Fibroblast of mammary gland (primary cell): ENCODE measurements at regions not wholly inside any gene's neighbourhood (a gene's known extent, or its start where the extent isn't known, plus 50 kb on each side); places are given as distances from the start of the nearest gene placed in this dataset.

Experiments used
- DNase-seq: peaks from one replicate; pipeline ENCODE4 v3.0.0-alpha.2; 2010; ENCODE audit warnings: low read depth
- H3K4me3 ChIP-seq: 2 replicates; pipeline ENCODE4 v1.5.1; 2011; ENCODE audit warnings: low read depth, mild to moderate bottlenecking, low read length, moderate library complexity; ENCODE audit not compliant: control insufficient read depth
- CTCF ChIP-seq: conservative IDR thresholded peaks from 2 replicates; pipeline ENCODE4 v1.5.1; 2011; ENCODE audit warnings: low read depth, low read length, inconsistent platforms; ENCODE audit not compliant: control insufficient read depth, insufficient read depth

GRCh38 chr11:119979701-119980100 lies 158.2 kb downstream of the TRIM29 start:
- no peak for DNase-seq
- no peak overlapping the region for H3K4me3 ChIP-seq
- TF ChIP-seq CTCF, result no peak

- H3K4me3 ChIP-seq, result no peak overlapping the region
- DNase-seq, result no peak
- no peak for TF ChIP-seq CTCF
Observed at GRCh38 chr11:119978696-119979095, 159.2 kb downstream of the TRIM29 start.

- DNase-seq, result no peak
- no peak overlapping the region for H3K4me3 ChIP-seq
- TF ChIP-seq CTCF, result no peak
Observed at GRCh38 chr11:119977881-119978280, 160.0 kb downstream of the TRIM29 start.

- no peak for TF ChIP-seq CTCF
- no peak for DNase-seq
- H3K4me3 ChIP-seq, result no peak overlapping the region
Observed at GRCh38 chr11:119977561-119977860, 160.4 kb downstream of the TRIM29 start.

- TF ChIP-seq CTCF, result no peak
- H3K4me3 ChIP-seq, result no peak overlapping the region
- no peak for DNase-seq
Observed at GRCh38 chr11:119976805-119977560, 160.9 kb downstream of the TRIM29 start.

GRCh38 chr11:119975561-119976152 lies 162.3 kb downstream of the TRIM29 start:
- no peak overlapping the region for H3K4me3 ChIP-seq
- no peak for TF ChIP-seq CTCF
- DNase-seq, result no peak
